HL-60 (cell line): ENCODE measurements at regions not wholly inside any gene's neighbourhood (a gene's known extent, or its start where the extent isn't known, plus 50 kb on each side); places are given as distances from the start of the nearest gene placed in this dataset.

Experiments used
- CTCF ChIP-seq: IDR thresholded peaks from one replicate; pipeline ENCODE4 v1.5.1; 2011; ENCODE audit warnings: low read length, control low read depth, inconsistent platforms; ENCODE audit not compliant: insufficient read depth
- GABPA ChIP-seq: IDR thresholded peaks from 2 replicates; pipeline ENCODE4 v1.6.1; 2012; ENCODE audit warnings: low read depth
- REST ChIP-seq: IDR thresholded peaks from 2 replicates; pipeline ENCODE4 v1.6.1; 2012; ENCODE audit warnings: low read depth; ENCODE audit not compliant: insufficient replicate concordance

GRCh38 chr2:181785691-181786344 lies 105.5 kb upstream of the NEUROD1 start:
- no peak for TF ChIP-seq CTCF
- no peak for TF ChIP-seq REST
- TF ChIP-seq GABPA = no peak
